GM19023 (cell line): ENCODE measurements at regions not wholly inside any gene's neighbourhood (a gene's known extent, or its start where the extent isn't known, plus 50 kb on each side); places are given as distances from the start of the nearest gene placed in this dataset.
"Not testable (repeated sequence)": the region's sequence is repeated elsewhere in the genome, so short reads cannot be mapped to it uniquely, and the experiment has no call there.

Source experiments
- ATAC-seq: cut with Tn5 transposase; IDR thresholded peaks from one replicate; pipeline ENCODE4 v1.9.1; 2021; ENCODE audit warnings: mild to moderate bottlenecking, moderate library complexity; ENCODE audit not compliant: unreplicated experiment

DNA sequence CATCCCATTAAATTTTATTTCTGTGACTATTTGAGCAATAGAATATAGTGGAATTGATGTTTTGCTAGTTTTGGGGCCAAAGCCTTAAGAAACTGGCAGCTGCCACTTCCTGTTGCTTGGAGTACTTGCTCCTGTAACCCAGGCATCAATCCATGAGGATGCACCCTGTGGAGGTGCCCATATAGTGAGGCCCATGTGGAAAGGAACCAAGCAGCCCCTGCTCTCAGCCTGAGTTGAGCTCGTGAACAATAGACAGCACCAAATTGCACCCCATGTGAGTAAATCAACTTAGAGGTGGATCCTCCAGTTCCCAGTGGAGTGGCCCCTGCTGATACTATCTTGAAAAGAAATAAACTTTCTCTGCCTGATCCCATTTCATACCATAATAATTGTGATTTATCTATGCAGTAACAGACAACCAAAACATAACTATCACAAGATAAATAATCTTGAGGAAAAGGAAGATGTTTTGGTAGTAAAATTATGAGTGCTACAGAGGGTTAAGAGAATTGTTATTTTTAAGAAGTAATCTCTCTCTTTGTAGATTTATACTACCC lies 481.9 kb downstream of the TBC1D32 start:
- ATAC-seq: no peak

GRCh38 chr6:120826253-120826652 lies 508.0 kb downstream of the TBC1D32 start:
- no peak for ATAC-seq

GRCh38 chr6:120816794-120817193 lies 517.5 kb downstream of the TBC1D32 start:
- ATAC-seq: no peak

GRCh38 chr6:120805276-120805675 lies 529.0 kb downstream of the TBC1D32 start:
- no peak for ATAC-seq

DNA sequence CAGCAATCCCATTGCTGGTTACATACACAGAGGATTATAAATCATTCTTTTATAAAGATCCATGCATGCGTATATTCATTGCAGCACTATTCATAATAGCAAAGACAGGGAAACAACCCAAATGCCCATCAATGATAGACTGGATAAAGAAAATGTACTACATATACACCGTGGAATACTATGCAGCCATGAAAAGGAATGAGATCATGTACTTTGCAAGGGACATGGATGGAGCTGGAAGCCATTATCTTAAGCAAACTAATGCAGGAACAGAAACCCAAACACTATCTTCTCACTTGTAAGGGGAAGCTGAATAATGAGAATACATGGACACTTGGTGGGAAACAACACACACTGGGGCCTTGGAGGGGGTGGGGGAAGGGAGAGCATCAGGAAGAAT lies 529.7 kb downstream of the TBC1D32 start:
- ATAC-seq: no peak

DNA sequence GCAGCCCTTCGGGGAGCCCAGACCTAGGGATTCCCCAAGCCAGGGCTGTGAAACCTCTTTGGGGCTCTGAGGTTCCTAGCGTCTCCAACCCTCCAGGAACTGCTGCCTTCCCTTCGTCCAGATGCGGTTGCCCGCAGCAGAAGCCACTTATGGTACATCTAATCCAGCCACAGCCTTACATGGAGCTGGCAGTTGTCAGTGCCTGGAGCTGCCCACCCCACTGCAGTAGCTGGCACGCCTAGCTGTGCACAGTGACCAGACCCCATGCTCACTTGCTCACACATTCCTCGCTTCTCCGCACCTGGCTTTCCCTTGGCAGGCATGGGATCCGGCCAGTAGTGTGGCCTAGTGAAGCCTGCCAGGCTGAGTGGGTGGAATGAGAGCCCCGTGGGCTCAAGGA lies 547.6 kb downstream of the TBC1D32 start:
- no peak for ATAC-seq

- ATAC-seq: no peak
Measured at GRCh38 chr6:120786256-120786655, 548.0 kb downstream of the TBC1D32 start.

DNA sequence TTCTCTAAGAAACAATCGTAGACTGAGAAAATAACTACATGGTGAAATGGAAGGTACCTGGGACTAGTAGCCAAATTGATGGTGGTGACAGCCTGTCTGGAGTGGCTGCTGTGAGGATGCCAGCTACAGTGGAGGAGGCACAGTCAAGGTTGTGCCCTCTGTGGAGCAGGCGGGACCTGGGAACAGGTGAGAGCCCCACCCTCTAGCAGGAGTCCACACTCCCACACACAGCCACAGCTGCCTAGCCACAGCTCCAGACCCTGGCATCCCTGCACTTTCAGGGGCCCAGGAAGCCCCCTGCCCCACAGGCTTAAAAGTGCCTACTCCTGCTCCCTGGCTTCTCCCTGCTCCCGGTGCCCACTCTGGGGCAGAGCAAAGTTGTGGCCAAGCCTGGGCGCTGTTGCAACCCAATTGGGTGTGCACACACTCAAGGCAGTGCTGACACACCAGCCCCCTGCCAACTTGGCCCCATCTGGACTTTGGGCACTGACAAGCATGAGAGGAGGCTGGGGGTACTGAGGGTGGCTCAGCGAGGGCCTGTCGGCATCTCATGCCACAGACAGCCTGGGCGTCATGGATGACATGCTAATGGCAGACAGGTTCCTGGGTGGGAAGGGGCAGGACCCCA lies 548.7 kb downstream of the TBC1D32 start:
- no peak for ATAC-seq

GRCh38 chr6:120779441-120779840 lies 554.8 kb downstream of the TBC1D32 start:
- ATAC-seq: no peak

DNA sequence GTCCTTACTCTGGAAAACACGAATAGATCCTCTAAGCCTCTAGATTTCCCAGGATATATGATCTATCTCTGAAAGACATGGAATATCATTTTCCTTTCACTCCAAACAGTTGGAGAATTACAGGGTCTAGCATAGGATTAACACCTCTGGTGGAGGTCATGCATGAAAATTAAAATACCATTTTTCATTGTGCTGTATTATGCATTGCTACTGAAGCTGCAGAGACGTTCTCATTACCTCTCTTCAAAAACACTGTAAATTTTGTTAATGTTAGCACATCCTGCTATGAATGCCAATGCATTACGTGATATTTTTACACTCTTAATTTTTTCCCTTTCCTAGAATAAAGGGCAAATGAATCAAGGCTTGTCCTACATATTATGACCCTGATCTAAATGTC lies 558.6 kb downstream of the TBC1D32 start:
- ATAC-seq: no peak

DNA sequence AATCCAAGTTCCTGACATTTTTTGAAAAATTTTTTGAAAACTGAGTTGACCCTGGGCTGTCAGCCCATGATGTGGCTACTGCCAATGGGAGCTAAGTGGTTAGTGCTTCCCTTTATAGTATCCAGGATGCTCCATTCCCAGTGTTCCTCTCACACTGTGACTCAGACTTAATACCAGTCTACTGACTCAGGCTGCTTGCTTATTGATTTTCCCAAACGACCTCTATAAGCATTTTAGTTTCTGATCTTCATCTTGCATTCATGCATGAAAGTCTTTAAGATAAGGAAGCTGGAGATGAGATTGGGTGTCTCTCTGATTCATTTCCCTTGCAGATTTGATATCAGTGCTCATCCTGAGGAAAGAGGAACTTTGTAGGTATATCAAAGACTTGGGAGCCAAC lies 560.0 kb downstream of the TBC1D32 start:
- no peak for ATAC-seq

- ATAC-seq: no peak
Measured at GRCh38 chr6:120771019-120771418, 563.3 kb downstream of the TBC1D32 start.

DNA sequence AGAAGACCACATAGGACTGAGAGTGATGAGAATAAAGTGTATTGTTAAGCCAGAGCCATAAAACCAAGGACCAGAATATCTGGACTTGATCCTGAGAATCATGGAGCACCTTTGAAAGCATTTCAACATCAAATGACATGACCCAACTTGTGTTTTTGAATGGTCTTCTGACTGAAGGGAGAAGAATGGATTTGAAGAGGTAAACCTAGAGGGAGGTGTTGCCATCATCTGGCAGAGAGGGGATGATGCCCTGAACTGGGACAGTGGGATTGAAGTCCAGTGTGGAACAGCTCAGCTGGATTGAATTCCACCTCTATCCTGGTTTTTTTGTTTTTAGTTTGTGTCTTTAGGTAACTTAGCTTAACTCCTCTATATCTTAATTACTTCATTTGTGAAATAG lies 570.0 kb downstream of the TBC1D32 start:
- no peak for ATAC-seq

DNA sequence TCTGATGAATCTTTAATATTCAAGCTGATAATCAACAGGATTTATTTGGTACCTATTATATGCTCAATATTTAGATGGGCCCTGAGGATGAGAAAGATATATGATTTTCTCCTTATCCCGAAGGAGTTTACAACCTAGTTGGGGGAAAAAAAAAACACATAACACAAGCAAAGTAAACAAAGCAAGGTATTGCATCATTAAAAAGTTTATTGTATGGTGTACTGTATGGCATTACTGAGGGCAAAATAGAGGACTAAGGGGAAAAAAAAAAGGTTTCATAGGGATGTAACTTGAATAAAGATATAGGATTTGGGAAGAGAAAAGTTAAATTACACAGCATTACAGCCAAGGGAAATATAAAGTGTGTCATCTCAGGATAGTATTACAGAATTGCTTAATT lies 574.7 kb downstream of the TBC1D32 start:
- no peak for ATAC-seq

DNA sequence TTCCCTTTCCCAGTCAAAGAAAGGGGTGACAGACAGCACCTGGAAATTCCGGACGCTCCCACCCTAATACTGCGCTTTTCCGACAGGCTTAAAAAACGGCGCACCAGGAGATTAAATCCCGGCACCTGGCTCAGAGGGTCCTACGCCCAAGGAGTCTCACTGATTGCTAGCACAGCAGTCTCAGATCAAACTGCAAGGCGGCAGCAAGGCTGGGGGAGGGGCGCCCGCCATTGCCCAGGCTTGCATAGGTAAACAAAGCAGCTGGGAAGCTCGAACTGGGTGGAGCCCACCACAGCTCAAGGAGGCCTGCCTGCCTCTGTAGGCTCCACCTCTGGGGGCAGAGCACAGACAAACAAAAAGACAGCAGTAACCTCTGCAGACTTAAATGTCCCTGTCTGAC lies 585.7 kb downstream of the TBC1D32 start:
- not testable (repeated sequence) for ATAC-seq

- ATAC-seq: no peak
Measured at GRCh38 chr6:120736740-120737139, 597.5 kb downstream of the TBC1D32 start.

GRCh38 chr6:120735641-120736040 lies 598.6 kb downstream of the TBC1D32 start:
- no peak for ATAC-seq

GRCh38 chr6:120711255-120711654 lies 623.0 kb downstream of the TBC1D32 start:
- no peak for ATAC-seq

GRCh38 chr6:120700001-120700400 lies 634.3 kb downstream of the TBC1D32 start:
- no peak for ATAC-seq

GRCh38 chr6:120686492-120686891 lies 647.8 kb downstream of the TBC1D32 start:
- no peak for ATAC-seq

DNA sequence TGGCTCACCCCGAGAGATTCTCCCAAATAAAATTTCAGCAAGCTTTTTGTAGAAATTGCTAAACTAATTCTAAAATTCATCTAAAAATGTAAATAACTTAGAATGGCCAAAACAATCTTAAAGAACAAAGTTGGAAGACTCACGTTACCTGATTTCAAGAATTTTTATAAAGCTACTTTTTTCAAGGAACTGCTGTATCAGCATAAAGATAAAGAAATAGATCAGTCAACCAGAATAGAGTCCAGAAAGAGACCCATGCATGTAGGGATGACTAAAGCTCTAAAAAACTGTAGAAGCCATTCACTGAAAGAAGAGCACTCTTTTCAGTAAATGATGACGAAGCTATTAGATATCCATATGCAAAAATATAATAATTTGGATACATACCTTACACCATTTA lies 652.1 kb downstream of the TBC1D32 start:
- no peak for ATAC-seq

DNA sequence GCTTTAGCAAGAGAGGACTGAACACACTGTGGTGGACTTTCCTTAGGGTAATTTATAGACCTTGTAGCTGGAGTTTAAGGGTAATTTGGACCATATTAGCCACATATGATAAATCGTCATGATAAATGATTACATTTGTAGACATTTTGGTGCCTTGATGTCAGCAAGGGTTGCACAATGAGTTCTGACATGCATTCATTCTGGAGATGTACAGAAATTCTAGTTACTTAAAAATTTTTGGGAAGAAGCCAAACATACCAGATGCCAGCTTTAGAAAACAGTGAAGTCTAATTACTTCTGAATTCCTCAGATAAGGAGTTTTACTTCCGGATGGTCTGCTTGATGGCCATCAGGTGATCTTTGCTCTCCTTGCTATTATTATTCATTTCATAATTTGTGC lies 653.1 kb downstream of the TBC1D32 start:
- ATAC-seq: no peak

DNA sequence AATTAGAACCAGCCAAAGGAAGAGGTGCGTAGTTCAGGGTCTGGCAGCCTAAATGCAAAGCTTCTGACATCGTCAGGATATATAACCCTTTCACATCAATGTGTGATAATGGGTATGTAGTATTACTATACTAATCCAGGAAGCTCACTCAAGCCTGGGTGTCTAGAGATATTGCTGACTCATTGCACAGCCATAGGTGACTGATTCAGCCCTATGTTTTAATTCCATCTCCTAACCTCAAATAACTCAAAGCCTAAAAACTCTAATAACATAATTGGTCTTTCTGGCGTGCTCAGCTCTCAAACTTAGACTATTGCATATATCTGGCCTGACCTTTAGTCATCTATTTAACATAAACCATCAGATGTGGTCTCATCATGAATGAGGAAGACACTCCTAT lies 658.4 kb downstream of the TBC1D32 start:
- no peak for ATAC-seq
